ENCODE measurements at regions not wholly inside any gene's neighbourhood (a gene's known extent, or its start where the extent isn't known, plus 50 kb on each side); places are given as distances from the start of the nearest gene placed in this dataset.

DNA sequence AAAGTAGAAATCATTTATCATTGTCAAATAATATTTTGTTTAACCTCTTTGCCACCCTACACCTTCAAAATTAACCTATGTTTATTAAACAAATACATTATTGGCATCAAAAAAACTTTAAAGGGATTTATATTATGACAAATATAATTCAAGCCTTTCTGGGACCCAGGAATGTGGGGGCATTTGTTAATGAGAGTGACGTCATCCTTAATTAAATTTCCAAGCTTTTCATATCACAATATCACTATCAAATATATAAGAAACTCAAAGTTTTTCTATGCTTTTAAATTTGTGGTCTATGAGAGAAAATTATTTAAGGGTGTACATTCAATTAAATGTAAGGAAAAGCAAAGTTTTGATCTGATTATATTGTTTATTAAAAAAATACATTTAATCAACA lies 307.4 kb upstream of the POU3F3 start:
- in situ Hi-C loops (cut with HindIII; ENCODE audit: low sequenced_read_pairs): no loop called here

DNA sequence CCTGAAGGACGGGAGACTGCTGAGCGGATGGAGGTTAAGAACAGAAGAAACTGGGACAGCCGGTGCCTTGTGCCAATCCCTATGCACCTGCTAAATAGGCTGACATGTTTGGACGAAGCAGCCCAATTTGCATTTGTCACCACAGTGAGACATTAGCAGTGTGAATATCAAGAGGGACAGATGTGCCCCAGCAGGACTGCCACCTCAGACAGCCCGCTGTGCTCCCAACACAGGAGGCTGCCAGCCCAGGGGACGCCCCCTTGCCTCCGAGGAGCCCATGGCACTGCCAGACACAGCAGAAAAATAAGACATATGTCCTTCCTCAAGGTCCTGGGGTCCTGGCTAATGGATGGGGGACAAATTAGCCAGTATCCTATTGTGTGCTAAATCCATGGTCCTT lies 306.7 kb upstream of the POU3F3 start:
- H3K4me3 ChIP-seq (ENCODE audit: low read depth, low read length): no peak overlapping the region

More for the DNA sequence above, 307.4 kb upstream of the POU3F3 start:
- TF ChIP-seq CTCF (IDR thresholded peaks at IDR 0.05; ENCODE audit: low read depth, low read length, missing control alignments): no peak
- no peak overlapping the region for H3K4me3 ChIP-seq (ENCODE audit: low read depth, low read length)
- no peak for DNase-seq (ENCODE audit: low read depth)

DNA sequence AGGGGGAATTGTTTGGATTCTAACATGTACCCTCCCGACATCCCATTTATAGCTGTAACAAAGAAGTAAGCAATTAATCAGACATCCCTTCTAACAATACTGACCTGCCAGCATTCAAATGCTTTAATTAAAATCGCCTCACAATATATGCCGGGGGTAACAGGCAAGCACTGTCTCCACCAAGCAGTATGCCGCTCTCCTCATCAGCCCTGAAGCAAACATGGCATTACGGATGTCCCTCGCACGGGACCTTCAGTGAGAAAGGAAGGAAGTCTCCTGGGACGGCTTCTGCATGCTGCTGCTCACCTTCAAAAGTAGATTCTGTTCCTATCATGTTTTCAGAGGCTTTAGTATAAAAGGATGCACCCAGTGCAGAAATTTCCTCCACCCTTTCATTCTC lies 292.7 kb upstream of the POU3F3 start:
- H3K4me3 ChIP-seq (ENCODE audit: low read depth, low read length): no peak overlapping the region
- in situ Hi-C loops (cut with HindIII; ENCODE audit: low sequenced_read_pairs): no loop called here
- no peak for DNase-seq (ENCODE audit: low read depth)
- no peak for TF ChIP-seq CTCF (IDR thresholded peaks at IDR 0.05; ENCODE audit: low read depth, low read length, missing control alignments)

More for the DNA sequence above, 306.7 kb upstream of the POU3F3 start:
- in situ Hi-C loops (cut with HindIII; ENCODE audit: low sequenced_read_pairs): no loop called here
- DNase-seq (ENCODE audit: low read depth): no peak
- no peak for TF ChIP-seq CTCF (IDR thresholded peaks at IDR 0.05; ENCODE audit: low read depth, low read length, missing control alignments)

GRCh38 chr2:104562537-104562936 lies 291.4 kb upstream of the POU3F3 start:
- no peak overlapping the region for H3K4me3 ChIP-seq (ENCODE audit: low read depth, low read length)
- in situ Hi-C loops (cut with HindIII; ENCODE audit: low sequenced_read_pairs): no loop called here
- no peak for DNase-seq (ENCODE audit: low read depth)
- TF ChIP-seq CTCF (IDR thresholded peaks at IDR 0.05; ENCODE audit: low read depth, low read length, missing control alignments): no peak

DNA sequence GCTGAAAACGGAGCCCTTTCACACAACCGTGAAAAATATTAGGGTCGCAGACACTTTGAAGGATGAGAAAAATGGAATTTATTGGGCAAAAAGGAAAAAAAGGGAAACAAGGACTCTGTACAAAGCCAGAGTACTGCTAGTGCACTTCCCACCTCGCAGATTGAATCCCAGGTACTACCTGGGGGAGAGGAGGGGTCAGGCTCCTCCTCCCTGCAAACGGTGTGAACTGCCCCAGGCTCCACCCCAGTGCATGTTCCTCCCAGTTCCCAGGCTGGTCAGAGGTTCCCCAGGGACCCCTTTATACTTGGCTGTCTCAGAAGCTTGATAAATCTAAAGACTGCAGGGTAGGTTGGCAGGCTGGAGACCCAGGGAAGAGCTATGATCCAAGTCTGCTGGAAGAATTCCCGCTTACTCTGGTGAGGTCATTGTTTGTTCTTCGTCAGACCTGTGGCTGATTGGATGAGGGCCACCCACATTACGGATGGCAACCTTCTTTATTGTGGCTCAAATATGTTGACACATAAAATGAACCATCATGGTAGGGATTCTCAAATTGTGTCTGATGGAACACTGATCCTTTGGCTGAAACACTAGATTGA lies 290.4 kb upstream of the POU3F3 start:
- TF ChIP-seq CTCF (IDR thresholded peaks at IDR 0.05; ENCODE audit: low read depth, low read length, missing control alignments): no peak
- in situ Hi-C loops (cut with HindIII; ENCODE audit: low sequenced_read_pairs): no loop called here
- peak; percentile 24 for DNase-seq (ENCODE audit: low read depth)
- H3K4me3 ChIP-seq (ENCODE audit: low read depth, low read length): no peak overlapping the region

DNA sequence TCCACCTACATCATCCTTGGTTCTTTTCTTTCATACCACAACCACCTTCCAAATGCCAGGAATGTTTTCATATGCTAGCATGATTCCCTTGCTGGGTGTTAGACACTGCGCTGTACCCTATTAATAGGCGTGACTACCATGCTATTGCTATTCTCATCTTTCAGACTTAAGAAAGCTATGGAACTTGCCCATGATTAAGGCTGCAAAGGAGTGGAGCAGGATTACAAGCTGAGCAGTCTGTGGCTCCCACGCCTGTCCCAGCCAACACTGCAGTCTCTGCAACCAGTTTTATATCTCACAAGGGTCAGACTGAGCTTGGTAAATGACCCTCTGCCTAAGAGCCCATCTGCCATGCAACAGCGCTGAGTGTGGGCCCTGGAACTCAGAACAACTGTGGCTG lies 285.7 kb upstream of the POU3F3 start:
- in situ Hi-C loops (cut with HindIII; ENCODE audit: low sequenced_read_pairs): no loop called here
- no peak for DNase-seq (ENCODE audit: low read depth)
- H3K4me3 ChIP-seq (ENCODE audit: low read depth, low read length): no peak overlapping the region
- TF ChIP-seq CTCF (IDR thresholded peaks at IDR 0.05; ENCODE audit: low read depth, low read length, missing control alignments): no peak

All from astrocyte of the cerebellum (primary cell).